Testis (tissue), 2 donors: ENCODE measurements at regions not wholly inside any gene's neighbourhood (a gene's known extent, or its start where the extent isn't known, plus 50 kb on each side); places are given as distances from the start of the nearest gene placed in this dataset.
"Not testable (repeated sequence)": the region's sequence is repeated elsewhere in the genome, so short reads cannot be mapped to it uniquely, and the experiment has no call there.

Experiments used
- DNase-seq: peaks from one replicate; pipeline ENCODE4 v3.0.0-alpha.2; 2019
- H3K27ac ChIP-seq, 2 donors: fragments of 200-600 bp; sonication (generic); one replicate each; pipeline ENCODE4 v1.5.1; 2019
- H3K27me3 ChIP-seq: fragments of 200-600 bp; sonication (generic); one replicate; pipeline ENCODE4 v1.5.1; 2019
- H3K36me3 ChIP-seq: fragments of 200-600 bp; sonication (generic); one replicate; pipeline ENCODE4 v1.5.1; 2017; ENCODE audit warnings: low read depth; ENCODE audit errors: missing control alignments
- H3K4me1 ChIP-seq: fragments of 200-600 bp; sonication (generic); one replicate; pipeline ENCODE4 v1.5.1; 2019
- H3K4me3 ChIP-seq, 2 donors: fragments of 200-600 bp; sonication (generic); one replicate each; pipeline ENCODE4 v1.5.1; 2017 to 2019
- H3K9me3 ChIP-seq: fragments of 200-600 bp; sonication (generic); one replicate; pipeline ENCODE4 v1.5.1; 2017
- CTCF ChIP-seq, 3 experiments: fragments of 450-650 bp in 2 of 3; fragments of 200-600 bp in 1 of 3; sonication (generic) in 1 of 3; IDR thresholded peaks; one replicate each; pipeline ENCODE4 v1.5.1; 2016 to 2019; ENCODE audit warnings: antibody characterized with exemption in 3 of 3, mild to moderate bottlenecking in 2 of 3, moderate library complexity in 1 of 3
- POLR2A ChIP-seq: fragments of 450-650 bp; IDR thresholded peaks from one replicate; pipeline ENCODE4 v1.6.1; 2017; ENCODE audit warnings: antibody characterized with exemption, mild to moderate bottlenecking, moderate library complexity
- WGBS, 2 donors: methylation state at CpG; one replicate each; pipeline ENCODE4 v1.1.5; 2018; 5-methylcytosine and 5-hydroxymethylcytosine counted together
- intact Hi-C: fragments of 100-400 bp; cut with DNase I; formaldehyde crosslinking; loops from one replicate; pipeline ENCODE4 v1.15.1; 2023; ENCODE audit warnings: low total_unique reads

- TF ChIP-seq POLR2A (no peak), CTCF (IDR thresholded peaks at IDR 0.05) (no peak)
- Histone ChIP-seq H3K27me3 (no peaks in the 10 kb centered on the region), H3K36me3 (no peaks in the 10 kb centered on the region), H3K4me3 (no peak overlapping the region), H3K27ac (no peak overlapping the region), H3K9me3 (no peaks in the 10 kb centered on the region), H3K4me1 (no peaks in the 10 kb centered on the region)
- no peak for DNase-seq
- WGBS, 2 donors = 68 to 84% methylated on average over 2 of the region's 2 CpGs
- intact Hi-C loops = no loop called here
These were observed 463.4 kb upstream of the GRID2 start for GRCh38 chr4:91840359-91840758.

- 79 to 82% methylated on average over 1 of the region's 1 CpG for WGBS, 2 donors
- no peak for TF ChIP-seq POLR2A
- Histone ChIP-seq H3K27me3 (no peaks in the 10 kb centered on the region), H3K9me3 (no peaks in the 10 kb centered on the region), H3K4me1 (no peaks in the 10 kb centered on the region), H3K27ac (no peak overlapping the region), H3K4me3 (no peak overlapping the region), H3K36me3 (no peaks in the 10 kb centered on the region)
- DNase-seq = no peak
- intact Hi-C loops = no loop called here
These were observed 457.5 kb upstream of the GRID2 start for GRCh38 chr4:91846233-91846632.

GRCh38 chr4:91851456-91851855 is 452.3 kb upstream of the GRID2 start:
- TF ChIP-seq CTCF (IDR thresholded peaks at IDR 0.05) (no peak), POLR2A (no peak)
- WGBS, 2 donors = 85 to 94% methylated on average over 4 of the region's 4 CpGs
- no peaks in the 10 kb centered on the region for H3K9me3 ChIP-seq
- no peaks in the 10 kb centered on the region for H3K27me3 ChIP-seq
- no peaks in the 10 kb centered on the region for H3K36me3 ChIP-seq
- no peak overlapping the region for H3K4me3 ChIP-seq
- H3K27ac ChIP-seq = no peak overlapping the region
- no peaks in the 10 kb centered on the region for H3K4me1 ChIP-seq
- no peak for DNase-seq
- intact Hi-C loops = no loop called here

- Histone ChIP-seq H3K36me3 (no peaks in the 10 kb centered on the region), H3K27ac (no peak overlapping the region), H3K27me3 (no peaks in the 10 kb centered on the region), H3K9me3 (no peaks in the 10 kb centered on the region), H3K4me3 (no peak overlapping the region), H3K4me1 (no peaks in the 10 kb centered on the region)
- DNase-seq = no peak
- 72 to 75% methylated on average over 1 of the region's 1 CpG for WGBS, 2 donors
- TF ChIP-seq POLR2A (no peak), CTCF (IDR thresholded peaks at IDR 0.05) (no peak)
- intact Hi-C loops = no loop called here
These were observed 415.8 kb upstream of the GRID2 start for GRCh38 chr4:91887926-91888325.

GRCh38 chr4:91891217-91891616 is 412.5 kb upstream of the GRID2 start:
- H3K36me3 ChIP-seq, H3K9me3 ChIP-seq, H3K4me1 ChIP-seq, H3K27ac ChIP-seq, intact Hi-C loops, H3K4me3 ChIP-seq, H3K27me3 ChIP-seq, DNase-seq: not testable (repeated sequence)
- 73 to 93% methylated on average over 4 to 5 of the region's 5 CpGs for WGBS, 2 donors

GRCh38 chr4:91894006-91894405 is 409.8 kb upstream of the GRID2 start:
- no peak for TF ChIP-seq CTCF (IDR thresholded peaks at IDR 0.05)
- no peak for TF ChIP-seq POLR2A
- Histone ChIP-seq H3K27me3 (no peaks in the 10 kb centered on the region), H3K9me3 (no peaks in the 10 kb centered on the region), H3K36me3 (no peaks in the 10 kb centered on the region), H3K27ac (no peak overlapping the region), H3K4me3 (no peak overlapping the region), H3K4me1 (no peaks in the 10 kb centered on the region)
- intact Hi-C loops = no loop called here
- no peak for DNase-seq
